Ascending aorta (tissue), 2 donors: ENCODE measurements at regions not wholly inside any gene's neighbourhood (a gene's known extent, or its start where the extent isn't known, plus 50 kb on each side); places are given as distances from the start of the nearest gene placed in this dataset.
"Not testable (repeated sequence)": the region's sequence is repeated elsewhere in the genome, so short reads cannot be mapped to it uniquely, and the experiment has no call there.

Experiments used
- DNase-seq, 2 donors: peaks; one replicate each; pipeline ENCODE4 v3.0.0-alpha.2; 2019; ENCODE audit warnings: low spot score in 2 of 2
- H3K27ac ChIP-seq, 2 donors: fragments of 200-600 bp; sonication (generic); one replicate each; pipeline ENCODE4 v1.5.1; 2016 to 2017; ENCODE audit warnings: mild to moderate bottlenecking in 1 of 2
- H3K27me3 ChIP-seq: fragments of 200-600 bp; sonication (generic); one replicate; pipeline ENCODE4 v1.5.1; 2017
- H3K36me3 ChIP-seq, 2 donors: fragments of 200-600 bp; sonication (generic); one replicate each; pipeline ENCODE4 v1.5.1; 2016
- H3K4me1 ChIP-seq, 2 donors: fragments of 200-600 bp; sonication (generic); one replicate each; pipeline ENCODE4 v1.5.1; 2016 to 2017; ENCODE audit warnings: mild to moderate bottlenecking in 1 of 2
- H3K4me3 ChIP-seq, 2 donors: fragments of 200-600 bp; sonication (generic); one replicate each; pipeline ENCODE4 v1.5.1; 2016 to 2017; ENCODE audit warnings: mild to moderate bottlenecking in 1 of 2
- H3K9me3 ChIP-seq, 2 donors: fragments of 200-600 bp; sonication (generic); one replicate each; pipeline ENCODE4 v1.5.1; 2016
- CTCF ChIP-seq, 3 experiments: fragments of 200-600 bp in 2 of 3; fragments of 450-650 bp in 1 of 3; sonication (generic) in 2 of 3; IDR thresholded peaks; one replicate each; pipeline ENCODE4 v1.5.1; 2016 to 2019; ENCODE audit warnings: antibody characterized with exemption in 3 of 3, mild to moderate bottlenecking in 1 of 3, moderate library complexity in 1 of 3
- intact Hi-C: fragments of 100-400 bp; cut with DNase I; formaldehyde crosslinking; loops from one replicate; pipeline ENCODE4 v1.15.1; 2023

- Histone ChIP-seq H3K9me3 (no peaks in the 10 kb centered on the region), H3K4me3 (no peak overlapping the region)
Measured at GRCh38 chr11:80929031-80929805, 1488.4 kb upstream of the TENM4 start.

GRCh38 chr11:80925321-80925720, 1484.5 kb upstream of the TENM4 start:
- Histone ChIP-seq H3K27me3 (no peaks in the 10 kb centered on the region), H3K36me3 (no peaks in the 10 kb centered on the region), H3K27ac (no peak overlapping the region), H3K9me3 (no peaks in the 10 kb centered on the region), H3K4me3 (no peak overlapping the region), H3K4me1 (no peaks in the 10 kb centered on the region)
- TF ChIP-seq CTCF (IDR thresholded peaks at IDR 0.05): no peak
- intact Hi-C loops: no loop called here
- no peak for DNase-seq

More at GRCh38 chr11:80929031-80929805, 1488.4 kb upstream of the TENM4 start:
- no peaks in the 10 kb centered on the region for H3K27me3 ChIP-seq
- H3K27ac ChIP-seq: no peak overlapping the region
- TF ChIP-seq CTCF (IDR thresholded peaks at IDR 0.05): no peak
- no peaks in the 10 kb centered on the region for H3K4me1 ChIP-seq
- H3K36me3 ChIP-seq: no peaks in the 10 kb centered on the region
- intact Hi-C loops: no loop called here
- no peak for DNase-seq

GRCh38 chr11:80921310-80921709, 1480.5 kb upstream of the TENM4 start:
- H3K36me3 ChIP-seq, intact Hi-C loops, H3K27ac ChIP-seq, H3K4me1 ChIP-seq, DNase-seq, H3K4me3 ChIP-seq, H3K9me3 ChIP-seq, H3K27me3 ChIP-seq: not testable (repeated sequence)

GRCh38 chr11:80916173-80916798, 1475.5 kb upstream of the TENM4 start:
- DNase-seq: no peak
- H3K27me3 ChIP-seq: no peaks in the 10 kb centered on the region
- H3K27ac ChIP-seq: no peak overlapping the region
- H3K9me3 ChIP-seq: no peaks in the 10 kb centered on the region
- intact Hi-C loops: no loop called here
- H3K4me3 ChIP-seq: no peak overlapping the region
- no peaks in the 10 kb centered on the region for H3K4me1 ChIP-seq
- no peaks in the 10 kb centered on the region for H3K36me3 ChIP-seq
- TF ChIP-seq CTCF (IDR thresholded peaks at IDR 0.05): no peak

- no peaks in the 10 kb centered on the region for H3K9me3 ChIP-seq
- intact Hi-C loops: no loop called here
- H3K27me3 ChIP-seq: no peaks in the 10 kb centered on the region
- H3K27ac ChIP-seq: no peak overlapping the region
- no peak for TF ChIP-seq CTCF (IDR thresholded peaks at IDR 0.05)
- H3K4me1 ChIP-seq: no peaks in the 10 kb centered on the region
- DNase-seq: no peak
- no peak overlapping the region for H3K4me3 ChIP-seq
- H3K36me3 ChIP-seq: no peaks in the 10 kb centered on the region
Measured at GRCh38 chr11:80914311-80914710, 1473.5 kb upstream of the TENM4 start.

GRCh38 chr11:80911666-80912065, 1470.8 kb upstream of the TENM4 start:
- no peak for DNase-seq
- no peaks in the 10 kb centered on the region for H3K9me3 ChIP-seq
- H3K4me3 ChIP-seq: no peak overlapping the region
- no peaks in the 10 kb centered on the region for H3K4me1 ChIP-seq
- H3K27me3 ChIP-seq: no peaks in the 10 kb centered on the region
- H3K27ac ChIP-seq: no peak overlapping the region
- no peaks in the 10 kb centered on the region for H3K36me3 ChIP-seq
- TF ChIP-seq CTCF (IDR thresholded peaks at IDR 0.05): no peak
- intact Hi-C loops: no loop called here
